Fibroblast of mammary gland (primary cell): ENCODE measurements at regions not wholly inside any gene's neighbourhood (a gene's known extent, or its start where the extent isn't known, plus 50 kb on each side); places are given as distances from the start of the nearest gene placed in this dataset.
A peak's percentile ranks its signal among the peaks of the same experiment; 100 is the strongest.

ENCODE experiments used
- DNase-seq: peaks from one replicate; pipeline ENCODE4 v3.0.0-alpha.2; 2010; ENCODE audit warnings: low read depth
- H3K4me3 ChIP-seq: 2 replicates; pipeline ENCODE4 v1.5.1; 2011; ENCODE audit warnings: low read depth, mild to moderate bottlenecking, low read length, moderate library complexity; ENCODE audit not compliant: control insufficient read depth
- TF ChIP-seq, protein P1 (sequence below): conservative IDR thresholded peaks from 2 replicates; pipeline ENCODE4 v1.5.1; 2011; ENCODE audit warnings: low read depth, low read length, inconsistent platforms; ENCODE audit not compliant: control insufficient read depth, insufficient read depth

DNA sequence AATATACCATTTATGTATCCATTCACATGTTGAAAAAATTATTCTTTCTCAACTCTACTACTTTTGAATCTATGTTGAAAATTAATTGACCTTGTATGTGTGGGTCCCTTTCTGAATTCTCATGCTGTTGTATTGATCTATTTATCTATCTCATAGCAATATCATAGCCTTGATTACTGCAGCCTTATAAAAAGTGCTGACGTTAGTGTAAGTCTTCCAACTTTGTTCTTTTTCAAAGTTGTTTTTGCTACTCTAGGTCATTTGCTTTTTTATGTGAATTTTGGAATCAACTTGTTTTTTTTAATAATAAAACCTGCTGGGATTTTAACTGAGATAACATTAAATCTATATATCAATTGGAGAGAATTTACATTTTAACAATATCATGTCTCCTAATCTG, 52.2 kb upstream of the PAX3 start:
- no peak for DNase-seq
- TF ChIP-seq, protein P1, sequence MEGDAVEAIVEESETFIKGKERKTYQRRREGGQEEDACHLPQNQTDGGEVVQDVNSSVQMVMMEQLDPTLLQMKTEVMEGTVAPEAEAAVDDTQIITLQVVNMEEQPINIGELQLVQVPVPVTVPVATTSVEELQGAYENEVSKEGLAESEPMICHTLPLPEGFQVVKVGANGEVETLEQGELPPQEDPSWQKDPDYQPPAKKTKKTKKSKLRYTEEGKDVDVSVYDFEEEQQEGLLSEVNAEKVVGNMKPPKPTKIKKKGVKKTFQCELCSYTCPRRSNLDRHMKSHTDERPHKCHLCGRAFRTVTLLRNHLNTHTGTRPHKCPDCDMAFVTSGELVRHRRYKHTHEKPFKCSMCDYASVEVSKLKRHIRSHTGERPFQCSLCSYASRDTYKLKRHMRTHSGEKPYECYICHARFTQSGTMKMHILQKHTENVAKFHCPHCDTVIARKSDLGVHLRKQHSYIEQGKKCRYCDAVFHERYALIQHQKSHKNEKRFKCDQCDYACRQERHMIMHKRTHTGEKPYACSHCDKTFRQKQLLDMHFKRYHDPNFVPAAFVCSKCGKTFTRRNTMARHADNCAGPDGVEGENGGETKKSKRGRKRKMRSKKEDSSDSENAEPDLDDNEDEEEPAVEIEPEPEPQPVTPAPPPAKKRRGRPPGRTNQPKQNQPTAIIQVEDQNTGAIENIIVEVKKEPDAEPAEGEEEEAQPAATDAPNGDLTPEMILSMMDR, result no peak
- no peak overlapping the region for H3K4me3 ChIP-seq

DNA sequence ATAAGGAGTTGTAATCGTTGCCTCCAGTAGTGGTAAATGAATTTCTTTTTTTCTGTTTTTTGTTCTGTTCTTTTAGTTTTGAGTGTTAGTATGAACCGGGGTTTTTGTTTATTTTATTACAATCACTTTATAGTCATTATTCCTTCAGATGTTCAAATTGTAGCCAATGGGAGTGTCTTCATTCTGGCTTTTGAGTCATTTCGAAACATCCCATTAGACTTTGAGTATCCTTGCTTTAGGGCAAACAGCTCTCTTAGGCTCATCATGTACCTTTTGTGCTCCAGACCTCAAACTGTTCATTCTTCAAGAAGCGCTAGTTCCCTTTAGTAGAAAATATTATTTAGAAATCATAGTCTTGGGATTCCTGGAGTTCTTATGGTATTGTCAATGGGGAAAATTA, 54.2 kb upstream of the PAX3 start:
- no peak for DNase-seq
- H3K4me3 ChIP-seq, result no peak overlapping the region
- TF ChIP-seq, protein P1, result no peak

DNA sequence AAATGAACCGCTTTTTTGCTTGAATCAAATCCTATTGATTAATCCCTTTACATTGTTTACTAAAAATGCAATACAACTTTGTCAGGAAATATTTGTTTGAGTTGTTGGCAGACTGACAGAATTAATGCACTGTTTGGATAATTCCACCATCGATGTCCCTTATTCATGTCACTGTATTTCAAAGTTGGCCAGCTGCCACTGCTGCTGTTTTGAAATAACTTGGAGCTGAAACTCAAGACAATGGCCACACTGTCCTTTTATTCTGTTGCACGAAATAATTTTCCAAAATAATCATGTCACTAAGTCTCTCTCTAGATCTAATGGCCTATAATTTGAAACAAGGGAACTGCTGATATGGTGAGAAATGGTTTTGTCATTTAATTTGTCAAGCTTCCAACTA, 55.2 kb upstream of the PAX3 start:
- DNase-seq, result no peak
- TF ChIP-seq, protein P1, result no peak
- H3K4me3 ChIP-seq, result no peak overlapping the region

DNA sequence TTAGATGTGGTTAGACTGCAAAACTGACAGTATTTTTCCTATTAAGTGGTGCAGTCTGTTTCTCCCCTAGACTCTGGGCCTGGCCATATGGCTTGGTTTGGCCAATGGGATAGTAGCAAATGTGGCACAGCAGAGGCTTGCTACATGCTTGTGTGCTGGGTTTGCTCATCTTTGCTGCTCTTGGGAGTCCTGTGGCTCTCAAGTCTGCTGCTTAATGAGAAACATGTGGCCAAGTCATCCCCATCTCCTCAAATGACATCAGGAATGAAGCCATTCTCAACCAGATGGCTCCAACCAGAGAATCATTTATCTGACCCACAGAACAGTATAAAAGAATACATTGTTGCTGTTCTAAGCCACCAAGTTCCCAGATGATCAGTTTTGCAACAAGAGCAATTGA, 57.1 kb upstream of the PAX3 start:
- H3K4me3 ChIP-seq, result no peak overlapping the region
- DNase-seq, result peak; percentile 28
- TF ChIP-seq, protein P1, result no peak

DNA sequence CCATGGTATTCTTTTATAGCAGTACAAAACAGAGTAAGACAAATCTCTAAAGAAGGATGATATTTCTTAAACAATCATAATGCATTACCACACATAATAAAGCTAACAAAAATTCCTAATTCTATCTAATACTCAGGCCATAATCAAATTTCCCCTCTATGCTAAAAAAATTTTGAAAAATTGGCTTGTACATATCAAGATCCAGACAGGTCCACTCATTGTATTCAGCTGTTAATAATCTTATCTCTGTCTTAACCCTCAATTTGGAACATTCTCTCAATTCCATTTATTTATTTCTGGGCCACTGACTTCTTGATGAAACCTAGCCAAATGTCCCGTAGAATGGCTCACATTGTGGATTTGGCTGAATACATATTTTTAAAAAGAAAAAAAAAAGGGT, 59.1 kb upstream of the PAX3 start:
- no peak for DNase-seq
- H3K4me3 ChIP-seq, result no peak overlapping the region
- TF ChIP-seq, protein P1, result no peak

DNA sequence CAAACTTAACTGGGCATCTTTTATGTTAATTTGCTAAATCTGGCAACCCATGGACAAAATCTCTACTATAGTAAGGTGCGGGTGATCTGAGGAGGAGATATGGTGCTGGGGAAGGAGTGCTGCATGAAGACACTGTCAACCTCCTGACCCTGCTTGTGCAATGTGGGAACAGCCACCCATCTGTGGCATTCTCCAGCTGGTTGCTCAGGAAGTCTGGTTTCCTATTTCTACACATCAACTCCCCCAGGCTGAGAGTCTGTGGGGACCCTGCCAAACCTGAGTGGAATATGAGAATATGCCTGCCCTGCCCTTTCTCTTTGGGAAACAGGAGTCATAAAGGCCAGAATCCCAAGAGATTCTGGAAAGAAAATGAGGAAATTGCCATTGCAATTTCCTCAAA, 60.1 kb upstream of the PAX3 start:
- no peak overlapping the region for H3K4me3 ChIP-seq
- TF ChIP-seq, protein P1, result no peak
- no peak for DNase-seq

DNA sequence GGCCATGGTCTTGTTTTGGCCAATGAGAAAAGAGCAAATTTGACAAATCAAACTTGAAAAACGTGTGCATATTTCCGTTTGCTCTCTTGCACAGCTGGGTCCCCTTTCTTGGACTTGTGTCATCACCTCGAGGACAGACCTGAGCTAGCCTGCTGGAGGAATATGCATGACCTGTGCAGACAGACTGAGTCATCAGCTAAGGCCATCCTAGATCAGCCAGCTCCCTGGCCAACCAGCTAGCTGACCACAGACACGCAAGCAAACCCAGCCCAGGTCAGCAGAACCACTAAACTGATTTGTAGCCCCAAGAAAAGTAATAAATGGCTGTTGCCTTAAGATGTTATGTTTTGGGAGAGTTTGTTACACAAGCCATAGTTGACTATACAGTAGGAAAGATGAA, 61.3 kb upstream of the PAX3 start:
- H3K4me3 ChIP-seq, result no peak overlapping the region
- DNase-seq, result no peak
- TF ChIP-seq, protein P1, result no peak
